ENCODE measurements at regions not wholly inside any gene's neighbourhood (a gene's known extent, or its start where the extent isn't known, plus 50 kb on each side); places are given as distances from the start of the nearest gene placed in this dataset.

- H3K4me1 ChIP-seq (ENCODE audit: control insufficient read depth in 5 of 5, insufficient read depth in 5 of 5, low read length in 5 of 5): no peaks in the 10 kb centered on the region
- no peaks in the 10 kb centered on the region for H3K27me3 ChIP-seq (ENCODE audit: control insufficient read depth in 3 of 3, insufficient read depth in 3 of 3, low read length in 2 of 3)
- H3K36me3 ChIP-seq (ENCODE audit: control insufficient read depth in 4 of 4, insufficient read depth in 4 of 4, low read length in 4 of 4): no peaks in the 10 kb centered on the region
- peaks cover 0 to 7% (median 2%) of the 10 kb centered on the region in 4 donors for H3K9me3 ChIP-seq (ENCODE audit: control insufficient read depth in 4 of 4, insufficient read depth in 3 of 4, low read length in 3 of 4)
- DNase-seq (no peak), ATAC-seq (ENCODE audit: insufficient read depth, low FRiP score) (no peak)
- no peak for TF ChIP-seq CTCF (IDR thresholded peaks at IDR 0.05; ENCODE audit: control extremely low read depth, extremely low read depth)
- H3K9ac ChIP-seq (ENCODE audit: insufficient read depth in 1 of 2, low read length in 2 of 2): no peak overlapping the region
- no peak overlapping the region for H3K4me3 ChIP-seq
- no peak overlapping the region for H3K27ac ChIP-seq (ENCODE audit: low read depth in 1 of 2, low read length in 1 of 2)
Measured at GRCh38 chr3:41007399-41007798, 191.9 kb upstream of the CTNNB1 start.

GRCh38 chr3:41011854-41012253 lies 187.5 kb upstream of the CTNNB1 start:
- TF ChIP-seq CTCF (IDR thresholded peaks at IDR 0.05; ENCODE audit: control extremely low read depth, extremely low read depth): no peak
- H3K9me3 ChIP-seq (ENCODE audit: control insufficient read depth in 4 of 4, insufficient read depth in 3 of 4, low read length in 3 of 4): peaks cover 0 to 7% (median 2%) of the 10 kb centered on the region in 4 donors
- DNase-seq: no peak

GRCh38 chr3:41018855-41019254 lies 180.4 kb upstream of the CTNNB1 start:
- Histone ChIP-seq H3K9me3 (ENCODE audit: control insufficient read depth in 4 of 4, insufficient read depth in 3 of 4, low read length in 3 of 4) (no peaks in the 10 kb centered on the region), H3K9ac (ENCODE audit: insufficient read depth in 1 of 2, low read length in 2 of 2) (no peak overlapping the region), H3K4me3 (no peak overlapping the region), H3K27ac (ENCODE audit: low read depth in 1 of 2, low read length in 1 of 2) (no peak overlapping the region), H3K4me1 (ENCODE audit: control insufficient read depth in 5 of 5, insufficient read depth in 5 of 5, low read length in 5 of 5) (no peaks in the 10 kb centered on the region), H3K27me3 (ENCODE audit: control insufficient read depth in 3 of 3, insufficient read depth in 3 of 3, low read length in 2 of 3) (no peaks in the 10 kb centered on the region), H3K36me3 (ENCODE audit: control insufficient read depth in 4 of 4, insufficient read depth in 4 of 4, low read length in 4 of 4) (no peaks in the 10 kb centered on the region)
- TF ChIP-seq CTCF (IDR thresholded peaks at IDR 0.05; ENCODE audit: control extremely low read depth, extremely low read depth): no peak
- WGBS, 2 donors: 86 to 91% methylated on average over 2 of the region's 2 CpGs
- ATAC-seq (ENCODE audit: insufficient read depth, low FRiP score) (no peak), DNase-seq (no peak)

More at GRCh38 chr3:41011854-41012253, 187.5 kb upstream of the CTNNB1 start:
- H3K27ac ChIP-seq (ENCODE audit: low read depth in 1 of 2, low read length in 1 of 2): no peak overlapping the region
- no peak overlapping the region for H3K4me3 ChIP-seq
- H3K9ac ChIP-seq (ENCODE audit: insufficient read depth in 1 of 2, low read length in 2 of 2): no peak overlapping the region
- H3K4me1 ChIP-seq (ENCODE audit: control insufficient read depth in 5 of 5, insufficient read depth in 5 of 5, low read length in 5 of 5): no peaks in the 10 kb centered on the region
- no peak for ATAC-seq (ENCODE audit: insufficient read depth, low FRiP score)
- H3K36me3 ChIP-seq (ENCODE audit: control insufficient read depth in 4 of 4, insufficient read depth in 4 of 4, low read length in 4 of 4): no peaks in the 10 kb centered on the region
- no peaks in the 10 kb centered on the region for H3K27me3 ChIP-seq (ENCODE audit: control insufficient read depth in 3 of 3, insufficient read depth in 3 of 3, low read length in 2 of 3)
- 69 to 76% methylated on average over 2 of the region's 2 CpGs for WGBS, 2 donors

Measured in lung (tissue), 11 donors.